ENCODE measurements at regions not wholly inside any gene's neighbourhood (a gene's known extent, or its start where the extent isn't known, plus 50 kb on each side); places are given as distances from the start of the nearest gene placed in this dataset.

DNA sequence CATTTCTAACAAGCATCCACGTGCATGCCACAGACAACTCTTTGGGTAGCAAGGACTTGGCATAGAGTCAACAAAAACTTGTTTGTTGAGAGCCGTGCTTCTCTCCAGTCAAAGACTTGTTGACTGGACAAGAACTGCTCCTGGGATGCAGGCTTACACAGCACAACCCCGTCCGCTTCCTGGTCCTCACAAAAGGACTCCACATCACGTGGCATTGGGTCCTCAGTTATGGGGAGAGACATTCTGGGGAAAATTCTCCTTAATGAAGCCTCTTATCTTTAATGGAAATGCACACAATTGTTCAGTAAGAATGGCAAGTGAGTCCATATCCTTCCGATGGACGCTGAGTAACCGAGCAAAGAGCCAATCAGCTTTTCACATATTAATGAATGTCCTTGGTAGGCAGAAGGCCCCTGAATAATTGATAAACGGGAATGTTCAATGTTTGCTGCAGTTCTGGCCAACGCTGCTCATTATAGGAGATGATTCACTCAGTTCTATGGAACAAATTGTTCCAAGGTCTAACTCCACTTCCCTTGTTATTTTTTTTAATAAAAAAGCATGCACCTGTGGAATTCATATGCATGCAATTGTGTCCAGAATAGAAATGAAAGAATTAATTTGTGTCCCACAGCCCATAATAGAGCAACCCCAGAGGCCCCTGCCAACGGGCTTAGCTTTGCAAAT, 97.0 kb upstream of the ZNF366 start:
- intact Hi-C loops (cut with DNase I; ENCODE audit: low total_unique reads) = no loop called here
- 67 to 70% methylated on average over 11 of the region's 11 CpGs for WGBS, 2 donors
- TF ChIP-seq, protein P1, sequence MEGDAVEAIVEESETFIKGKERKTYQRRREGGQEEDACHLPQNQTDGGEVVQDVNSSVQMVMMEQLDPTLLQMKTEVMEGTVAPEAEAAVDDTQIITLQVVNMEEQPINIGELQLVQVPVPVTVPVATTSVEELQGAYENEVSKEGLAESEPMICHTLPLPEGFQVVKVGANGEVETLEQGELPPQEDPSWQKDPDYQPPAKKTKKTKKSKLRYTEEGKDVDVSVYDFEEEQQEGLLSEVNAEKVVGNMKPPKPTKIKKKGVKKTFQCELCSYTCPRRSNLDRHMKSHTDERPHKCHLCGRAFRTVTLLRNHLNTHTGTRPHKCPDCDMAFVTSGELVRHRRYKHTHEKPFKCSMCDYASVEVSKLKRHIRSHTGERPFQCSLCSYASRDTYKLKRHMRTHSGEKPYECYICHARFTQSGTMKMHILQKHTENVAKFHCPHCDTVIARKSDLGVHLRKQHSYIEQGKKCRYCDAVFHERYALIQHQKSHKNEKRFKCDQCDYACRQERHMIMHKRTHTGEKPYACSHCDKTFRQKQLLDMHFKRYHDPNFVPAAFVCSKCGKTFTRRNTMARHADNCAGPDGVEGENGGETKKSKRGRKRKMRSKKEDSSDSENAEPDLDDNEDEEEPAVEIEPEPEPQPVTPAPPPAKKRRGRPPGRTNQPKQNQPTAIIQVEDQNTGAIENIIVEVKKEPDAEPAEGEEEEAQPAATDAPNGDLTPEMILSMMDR (IDR thresholded peaks at IDR 0.05) = no peak
- TF ChIP-seq POLR2A (IDR thresholded peaks at IDR 0.05) = no peak
- no peak for DNase-seq (ENCODE audit: low spot score in 2 of 2)
- H3K4me3 ChIP-seq (ENCODE audit: low read depth, poor library complexity, severe bottlenecking) = no peak overlapping the region

DNA sequence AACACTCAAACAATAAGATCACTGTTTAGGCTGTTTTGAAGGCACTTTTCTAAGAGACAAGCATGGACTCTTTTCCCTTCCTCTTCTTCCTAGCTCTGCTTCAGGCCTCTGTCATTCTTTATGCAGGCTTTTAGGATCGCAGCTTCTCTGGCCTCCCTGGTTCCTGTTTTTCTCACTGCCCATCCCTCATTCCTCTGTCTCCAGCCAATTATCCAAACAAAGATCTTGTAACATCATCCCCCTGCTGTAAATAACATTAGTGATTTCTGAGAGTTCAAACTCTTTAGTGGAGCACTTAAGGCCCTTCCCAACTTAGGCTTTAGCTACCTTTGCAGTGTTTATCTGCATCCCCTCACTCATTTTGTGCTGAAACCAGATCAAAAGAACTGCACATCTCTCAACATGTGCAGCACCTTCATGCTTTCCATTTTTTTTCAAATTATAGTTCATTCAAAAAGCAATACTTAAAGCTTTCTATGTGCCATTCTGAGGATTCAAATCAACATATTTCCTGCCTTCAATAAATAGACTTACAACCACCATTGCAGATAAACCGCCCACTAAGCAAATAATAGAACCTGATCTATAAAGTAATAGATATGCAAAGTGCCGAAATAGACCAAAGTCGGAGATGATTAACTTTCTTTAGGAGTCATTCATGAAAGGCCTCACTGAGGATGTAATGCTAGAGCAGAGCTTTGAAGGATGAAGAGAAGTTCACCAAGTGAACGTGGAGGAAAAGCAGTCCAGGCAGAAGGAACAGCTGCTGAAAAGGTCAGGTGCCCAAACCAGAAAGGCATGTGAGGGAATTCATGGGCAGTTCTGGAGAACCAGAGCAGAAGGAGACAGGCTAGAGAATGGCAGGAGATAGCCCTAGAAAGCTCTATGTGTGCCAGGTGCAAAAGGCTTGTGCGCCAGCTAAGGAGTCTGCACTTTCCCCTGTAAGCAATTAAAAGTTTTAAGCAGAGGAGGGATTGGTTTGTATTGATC, 95.8 kb upstream of the ZNF366 start:
- 89 to 92% methylated on average over 6 of the region's 6 CpGs for WGBS, 2 donors
- TF ChIP-seq POLR2A (IDR thresholded peaks at IDR 0.05) = no peak
- TF ChIP-seq, protein P1 (IDR thresholded peaks at IDR 0.05) = no peak
- H3K4me3 ChIP-seq (ENCODE audit: low read depth, poor library complexity, severe bottlenecking) = no peak overlapping the region
- DNase-seq (ENCODE audit: low spot score in 2 of 2) = no peak
- intact Hi-C loops (cut with DNase I; ENCODE audit: low total_unique reads) = no loop called here

DNA sequence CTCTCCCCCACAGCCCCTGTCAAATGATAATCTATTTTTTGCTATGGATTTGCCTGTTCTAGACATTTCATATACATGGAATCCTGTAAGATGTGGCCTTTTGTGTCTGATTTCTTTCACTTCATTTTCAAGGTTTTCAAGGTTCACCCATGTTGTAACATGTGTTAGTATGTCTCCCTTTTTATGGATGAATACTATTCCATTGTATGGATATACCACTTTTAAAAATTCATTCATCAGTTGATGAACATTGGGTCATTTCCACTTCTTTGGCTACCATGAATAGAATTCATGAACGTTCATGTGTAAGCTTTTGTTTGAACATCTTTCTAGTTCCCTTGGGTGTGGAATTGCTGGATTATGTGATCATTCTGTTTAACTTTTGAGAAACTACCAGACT, 94.7 kb upstream of the ZNF366 start:
- no peak for DNase-seq (ENCODE audit: low spot score in 2 of 2)
- H3K4me3 ChIP-seq (ENCODE audit: low read depth, poor library complexity, severe bottlenecking) = no peak overlapping the region
- TF ChIP-seq, protein P1 (IDR thresholded peaks at IDR 0.05) = no peak
- no peak for TF ChIP-seq POLR2A (IDR thresholded peaks at IDR 0.05)
- WGBS, 2 donors = 74 to 78% methylated on average over 1 of the region's 1 CpG
- intact Hi-C loops (cut with DNase I; ENCODE audit: low total_unique reads) = no loop called here

DNA sequence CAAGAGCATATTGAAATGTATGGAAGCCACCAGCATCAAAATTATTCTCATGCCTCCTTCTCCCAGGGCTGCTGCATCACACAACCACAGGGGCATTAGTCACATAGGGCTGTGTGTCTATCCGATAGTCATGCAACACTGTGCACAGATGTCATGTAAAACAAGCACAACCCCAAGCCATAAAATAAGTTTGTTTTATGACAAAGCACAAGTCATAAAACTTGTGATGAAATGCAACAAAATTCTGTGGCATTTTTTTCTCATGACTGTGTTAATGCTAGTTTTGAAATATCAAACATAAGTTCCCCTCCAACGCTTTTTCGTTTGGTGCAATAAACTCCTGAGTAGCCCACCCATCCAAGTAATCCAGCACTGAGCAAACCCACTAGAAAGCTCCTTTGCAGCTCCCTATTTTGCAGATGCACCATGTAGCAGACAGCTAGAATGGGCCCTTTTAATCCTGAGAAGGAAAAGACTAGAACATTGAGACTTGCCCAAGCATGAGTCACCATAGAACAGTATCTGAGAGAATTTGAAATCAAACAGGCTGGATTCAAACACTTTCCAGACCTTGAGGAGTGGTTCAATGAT, 93.3 kb upstream of the ZNF366 start:
- no peak for TF ChIP-seq POLR2A (IDR thresholded peaks at IDR 0.05)
- TF ChIP-seq, protein P1 (IDR thresholded peaks at IDR 0.05) = no peak
- intact Hi-C loops (cut with DNase I; ENCODE audit: low total_unique reads) = no loop called here
- 53 to 80% methylated on average over 3 of the region's 3 CpGs for WGBS, 2 donors
- H3K4me3 ChIP-seq (ENCODE audit: low read depth, poor library complexity, severe bottlenecking) = no peak overlapping the region
- no peak for DNase-seq (ENCODE audit: low spot score in 2 of 2)

DNA sequence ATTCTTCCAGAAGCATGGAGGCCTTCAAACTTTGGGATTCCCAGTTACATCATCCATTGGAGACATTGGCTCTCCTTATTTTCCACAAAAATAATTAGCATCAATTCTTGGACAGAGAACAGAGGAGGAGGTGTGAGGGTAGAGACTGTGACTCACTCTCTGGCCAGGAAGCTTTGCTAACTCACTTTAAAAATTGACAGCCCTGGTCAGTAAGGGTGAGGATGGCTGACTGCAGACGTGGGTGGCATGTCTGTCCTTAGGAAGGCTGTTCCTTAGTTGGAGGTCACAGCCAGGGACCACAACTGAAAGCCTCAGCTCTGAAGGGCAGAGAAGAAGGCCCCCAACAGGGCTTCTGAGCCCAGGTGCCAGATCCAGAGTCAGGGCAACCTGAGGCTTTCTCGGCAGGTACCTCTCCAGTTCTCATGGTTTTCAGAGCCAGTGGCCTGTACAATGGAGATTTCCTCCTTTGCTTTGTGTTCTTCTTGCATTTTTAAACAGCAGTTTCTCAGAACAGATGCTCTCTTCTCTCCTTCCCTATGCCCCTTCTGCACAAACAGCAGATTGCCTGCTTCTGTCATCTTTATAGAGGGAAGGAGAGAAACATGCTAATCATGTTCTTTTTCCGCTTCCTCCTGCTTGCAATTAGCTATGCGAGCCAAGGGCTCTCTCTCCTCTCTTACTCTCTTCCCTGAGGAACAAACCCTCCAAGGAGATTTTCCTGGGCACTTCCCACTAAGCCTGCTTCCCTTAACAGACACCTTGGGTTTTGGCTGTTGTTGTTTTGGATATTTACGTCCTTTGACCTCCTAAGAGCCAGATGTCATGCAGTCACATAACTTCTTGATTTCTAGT, 92.5 kb upstream of the ZNF366 start:
- 70 to 72% methylated on average over 5 of the region's 5 CpGs for WGBS, 2 donors
- intact Hi-C loops (cut with DNase I; ENCODE audit: low total_unique reads) = no loop called here
- no peak for DNase-seq (ENCODE audit: low spot score in 2 of 2)
- H3K4me3 ChIP-seq (ENCODE audit: low read depth, poor library complexity, severe bottlenecking) = no peak overlapping the region
- TF ChIP-seq, protein P1 (IDR thresholded peaks at IDR 0.05) = no peak
- TF ChIP-seq POLR2A (IDR thresholded peaks at IDR 0.05) = no peak

All from lower leg skin (tissue), 4 donors.